GM19043 (cell line): ENCODE measurements at regions not wholly inside any gene's neighbourhood (a gene's known extent, or its start where the extent isn't known, plus 50 kb on each side); places are given as distances from the start of the nearest gene placed in this dataset.
"Not testable (repeated sequence)": the region's sequence is repeated elsewhere in the genome, so short reads cannot be mapped to it uniquely, and the experiment has no call there.

Source experiments
- ATAC-seq: cut with Tn5 transposase; IDR thresholded peaks from one replicate; pipeline ENCODE4 v1.9.1; 2021; ENCODE audit warnings: low read depth; ENCODE audit not compliant: unreplicated experiment

- no peak for ATAC-seq
Observed at GRCh38 chr2:8314063-8314462, 367.8 kb upstream of the ID2 start.

- no peak for ATAC-seq
Observed at GRCh38 chr2:8315531-8316165, 366.2 kb upstream of the ID2 start.

- ATAC-seq, result no peak
Observed at GRCh38 chr2:8316356-8316755, 365.5 kb upstream of the ID2 start.

- no peak for ATAC-seq
Observed at GRCh38 chr2:8317418-8317817, 364.4 kb upstream of the ID2 start.

GRCh38 chr2:8319219-8319618, 362.6 kb upstream of the ID2 start:
- ATAC-seq, result no peak

GRCh38 chr2:8320311-8321066, 361.4 kb upstream of the ID2 start:
- no peak for ATAC-seq

- no peak for ATAC-seq
Observed at GRCh38 chr2:8322634-8323033, 359.2 kb upstream of the ID2 start.

- no peak for ATAC-seq
Observed at GRCh38 chr2:8324164-8324856, 357.5 kb upstream of the ID2 start.

GRCh38 chr2:8324901-8325300, 357.0 kb upstream of the ID2 start:
- ATAC-seq, result no peak

- no peak for ATAC-seq
Observed at GRCh38 chr2:8327371-8328100, 354.3 kb upstream of the ID2 start.

- no peak for ATAC-seq
Observed at GRCh38 chr2:8328217-8328616, 353.6 kb upstream of the ID2 start.

GRCh38 chr2:8329660-8330622, 351.9 kb upstream of the ID2 start:
- ATAC-seq, result no peak

- ATAC-seq, result no peak
Observed at GRCh38 chr2:8331068-8331467, 350.8 kb upstream of the ID2 start.

- ATAC-seq, result no peak
Observed at GRCh38 chr2:8332646-8333045, 349.2 kb upstream of the ID2 start.

- no peak for ATAC-seq
Observed at GRCh38 chr2:8333177-8333831, 348.6 kb upstream of the ID2 start.

GRCh38 chr2:8333832-8334187, 348.0 kb upstream of the ID2 start:
- ATAC-seq, result not testable (repeated sequence)

- no peak for ATAC-seq
Observed at GRCh38 chr2:8334866-8335325, 347.0 kb upstream of the ID2 start.

GRCh38 chr2:8335801-8336200, 346.1 kb upstream of the ID2 start:
- ATAC-seq, result no peak

- ATAC-seq, result no peak
Observed at GRCh38 chr2:8337321-8337720, 344.5 kb upstream of the ID2 start.
